ES-I3 (cell line): ENCODE measurements at regions not wholly inside any gene's neighbourhood (a gene's known extent, or its start where the extent isn't known, plus 50 kb on each side); places are given as distances from the start of the nearest gene placed in this dataset.
"Not testable (repeated sequence)": the region's sequence is repeated elsewhere in the genome, so short reads cannot be mapped to it uniquely, and the experiment has no call there.

Source experiments
- H3K36me3 ChIP-seq: 2 replicates; pipeline ENCODE4 v1.6.1; 2013; ENCODE audit warnings: mild to moderate bottlenecking, low read length, control low read depth, moderate library complexity; ENCODE audit not compliant: insufficient read depth
- H3K4me1 ChIP-seq: 2 replicates; pipeline ENCODE4 v1.6.1; 2013; ENCODE audit warnings: mild to moderate bottlenecking, control low read depth, low read length; ENCODE audit not compliant: insufficient read depth
- H3K9ac ChIP-seq: 2 replicates; pipeline ENCODE4 v1.6.1; 2013; ENCODE audit warnings: low read depth, mild to moderate bottlenecking, low read length, moderate library complexity
- H3K9me3 ChIP-seq: 2 replicates; pipeline ENCODE4 v1.6.1; 2013; ENCODE audit warnings: mild to moderate bottlenecking, low read length, moderate library complexity; ENCODE audit not compliant: control insufficient read depth, insufficient read depth

DNA sequence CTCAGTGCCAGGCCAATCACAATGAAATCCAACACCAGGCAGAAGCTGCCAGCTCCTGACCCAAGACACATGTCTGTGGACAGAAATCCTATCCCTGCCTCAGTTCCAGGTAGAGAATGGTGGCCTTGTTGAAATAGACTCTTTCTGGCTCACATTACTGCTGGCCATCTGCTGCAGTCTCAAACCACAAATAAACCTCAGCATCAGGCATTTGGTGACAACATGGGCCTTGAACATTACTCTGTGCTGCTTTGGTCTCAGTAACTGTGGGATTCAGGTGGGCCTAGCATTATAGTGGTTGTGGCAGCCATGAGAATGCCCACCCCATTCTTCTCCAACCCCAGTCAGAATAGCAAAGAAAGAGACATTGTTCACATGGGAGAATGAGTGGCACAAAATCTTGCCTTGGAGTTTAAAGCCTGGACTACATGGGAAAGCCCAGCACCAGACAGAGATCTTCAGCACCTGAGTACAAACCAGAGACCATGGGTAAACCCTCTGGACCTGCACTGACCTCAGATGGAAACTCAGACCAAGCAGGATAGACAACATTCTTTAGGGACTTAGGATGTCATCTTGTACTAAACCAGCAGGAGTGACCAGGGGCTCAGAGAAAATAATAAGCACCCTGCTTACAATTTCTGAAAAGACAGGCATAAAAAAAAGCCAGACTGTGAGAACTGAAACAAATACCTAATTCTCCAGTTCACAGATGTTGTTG, 50.4 kb upstream of the TRAM1L1 start:
- H3K4me1 ChIP-seq: no peaks in the 10 kb centered on the region

DNA sequence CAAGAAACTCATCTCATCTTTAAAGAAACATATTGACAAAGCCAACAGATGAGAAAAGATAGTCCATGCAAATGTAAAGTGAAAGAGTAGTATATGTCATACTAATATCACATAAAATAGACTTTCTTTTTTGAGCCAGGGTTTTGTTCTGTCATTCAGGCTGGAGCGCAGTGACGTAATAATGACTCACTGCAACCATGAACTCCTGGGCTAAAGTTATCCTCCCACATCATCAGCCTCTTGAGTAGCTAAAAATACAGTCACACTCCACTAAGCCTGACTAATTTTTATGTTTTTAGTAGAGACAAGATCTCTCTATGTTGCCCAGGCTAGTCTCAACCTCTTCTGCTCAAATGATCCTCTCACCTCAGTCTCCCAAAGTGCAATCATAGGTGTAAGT, 51.8 kb upstream of the TRAM1L1 start:
- H3K9me3 ChIP-seq: no peaks in the 10 kb centered on the region
- H3K9ac ChIP-seq: no peak overlapping the region
- H3K4me1 ChIP-seq: no peaks in the 10 kb centered on the region
- no peaks in the 10 kb centered on the region for H3K36me3 ChIP-seq

More for the DNA sequence above, 50.4 kb upstream of the TRAM1L1 start:
- Histone ChIP-seq H3K9ac (no peak overlapping the region), H3K36me3 (no peaks in the 10 kb centered on the region), H3K9me3 (no peaks in the 10 kb centered on the region)

DNA sequence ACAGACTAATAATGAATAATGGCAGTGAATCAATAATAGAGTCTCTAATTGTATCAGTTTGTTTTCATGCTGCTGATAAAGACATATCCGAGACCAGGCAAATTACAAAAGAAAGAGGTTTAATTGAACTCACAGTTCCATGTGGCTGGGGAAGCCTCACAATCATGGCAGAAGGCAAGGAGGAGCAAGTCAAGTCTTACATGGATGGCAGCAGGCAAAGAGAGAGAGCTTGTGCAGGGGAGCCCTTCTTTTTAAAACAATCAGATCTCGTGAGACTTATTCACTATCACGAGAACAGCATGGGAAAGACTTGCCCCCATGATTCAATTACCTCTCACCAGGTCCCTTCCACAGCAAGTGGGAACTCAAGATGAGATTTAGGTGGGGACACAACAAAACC, 53.4 kb upstream of the TRAM1L1 start:
- not testable (repeated sequence) for H3K9ac ChIP-seq

DNA sequence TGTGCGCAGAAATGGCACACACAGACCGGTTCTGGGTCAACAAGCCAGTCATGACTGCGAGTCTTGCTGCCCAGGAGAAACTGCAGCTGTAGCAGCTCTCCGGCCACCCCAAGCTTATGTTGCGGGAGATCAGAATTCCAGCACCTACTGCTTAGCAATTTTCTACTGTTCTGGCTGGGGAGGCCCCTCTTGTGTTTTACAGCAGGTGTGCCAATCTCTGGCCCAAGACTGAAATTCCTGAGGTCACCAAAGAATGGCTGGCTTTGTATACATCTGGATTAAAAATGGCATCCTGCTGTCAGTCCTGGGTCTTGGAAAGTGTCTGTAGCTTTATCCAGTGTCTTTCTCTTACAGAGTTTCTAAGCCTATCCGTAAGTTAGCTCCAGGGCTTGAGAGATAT, 68.9 kb upstream of the TRAM1L1 start:
- no peaks in the 10 kb centered on the region for H3K4me1 ChIP-seq
- no peaks in the 10 kb centered on the region for H3K36me3 ChIP-seq
- H3K9ac ChIP-seq: no peak overlapping the region
- H3K9me3 ChIP-seq: no peaks in the 10 kb centered on the region

More for the DNA sequence above, 53.4 kb upstream of the TRAM1L1 start:
- H3K36me3 ChIP-seq, H3K9me3 ChIP-seq, H3K4me1 ChIP-seq: not testable (repeated sequence)

DNA sequence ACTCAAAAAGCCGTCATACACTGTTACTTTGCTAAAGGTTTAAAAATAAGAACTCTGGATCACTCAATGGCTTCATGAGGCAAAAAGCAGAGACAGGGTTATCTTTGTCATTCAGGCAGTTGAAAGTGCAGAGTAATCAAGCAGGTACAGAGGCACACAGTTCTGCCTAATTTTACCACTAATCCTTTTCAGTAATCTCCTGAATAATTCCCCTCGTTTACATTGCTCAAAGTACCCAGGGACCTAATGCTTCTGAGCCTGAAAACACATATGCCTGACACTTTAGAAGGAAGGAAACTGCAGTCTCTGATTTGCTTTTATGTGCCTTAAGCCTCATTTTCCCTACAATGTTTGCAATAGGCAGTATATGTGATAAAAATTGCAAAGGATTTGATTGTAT, 71.4 kb upstream of the TRAM1L1 start:
- Histone ChIP-seq H3K36me3 (no peaks in the 10 kb centered on the region), H3K9me3 (no peaks in the 10 kb centered on the region), H3K4me1 (no peaks in the 10 kb centered on the region), H3K9ac (no peak overlapping the region)

DNA sequence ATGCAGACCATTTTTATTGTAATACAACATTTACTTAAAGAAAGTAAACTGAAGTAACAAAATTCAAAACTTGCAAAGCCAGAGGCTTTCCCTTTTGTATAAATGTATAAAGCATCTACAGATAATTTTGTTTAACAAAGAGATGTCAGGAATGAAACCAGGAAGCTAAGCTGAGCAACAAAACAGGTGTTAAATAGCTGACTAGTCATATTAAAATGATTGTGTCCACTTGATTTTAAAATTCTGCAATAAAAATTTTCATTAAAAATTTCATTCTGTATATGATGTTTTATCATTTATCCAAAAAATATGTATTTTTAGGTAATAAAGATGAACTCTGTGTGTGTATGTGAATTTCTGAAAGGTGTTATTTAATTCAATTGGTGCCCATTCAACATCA, 72.0 kb upstream of the TRAM1L1 start:
- H3K4me1 ChIP-seq: no peaks in the 10 kb centered on the region
- no peaks in the 10 kb centered on the region for H3K9me3 ChIP-seq
- no peaks in the 10 kb centered on the region for H3K36me3 ChIP-seq
- H3K9ac ChIP-seq: no peak overlapping the region

DNA sequence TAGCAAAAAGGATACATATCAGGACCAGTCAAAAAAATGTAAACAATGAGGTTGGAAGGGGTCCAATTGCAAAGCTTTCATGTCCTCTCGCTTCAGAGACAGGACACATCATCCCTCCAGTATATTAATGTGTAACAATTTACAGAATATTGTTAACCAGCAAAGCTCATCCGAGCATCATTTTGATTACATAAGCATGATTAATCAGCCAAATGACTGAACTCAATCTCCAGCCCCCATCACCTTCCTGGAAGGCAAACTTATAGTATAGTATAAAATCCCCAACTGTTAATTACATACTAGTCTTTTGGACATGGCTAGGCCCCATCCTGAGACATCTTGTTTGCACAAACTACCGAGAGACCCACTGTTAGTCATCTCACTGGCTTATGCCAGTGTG, 77.6 kb upstream of the TRAM1L1 start:
- Histone ChIP-seq H3K36me3 (no peaks in the 10 kb centered on the region), H3K9ac (no peak overlapping the region), H3K9me3 (no peaks in the 10 kb centered on the region; the same call in 1 of the 2 replicates), H3K4me1 (no peaks in the 10 kb centered on the region)

DNA sequence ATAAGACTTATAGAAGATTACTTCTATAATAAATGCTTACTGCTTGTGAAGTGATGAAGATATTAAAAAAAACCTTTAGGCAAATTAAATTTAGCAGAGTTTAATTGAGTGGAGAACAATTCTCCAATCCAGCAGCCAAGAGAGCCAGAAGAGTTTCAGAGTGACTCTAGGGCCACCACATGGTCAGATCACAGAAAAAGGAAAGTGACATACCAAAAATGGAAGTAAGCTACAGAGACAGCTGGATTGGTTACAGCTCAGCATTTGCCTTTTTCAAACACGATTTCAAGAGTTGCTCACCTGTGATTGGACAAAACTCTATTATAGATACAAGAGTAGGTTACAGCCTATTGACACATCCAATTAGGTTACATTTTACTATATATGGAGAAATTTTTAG, 79.0 kb upstream of the TRAM1L1 start:
- no peaks in the 10 kb centered on the region for H3K4me1 ChIP-seq
- no peaks in the 10 kb centered on the region for H3K36me3 ChIP-seq
- H3K9me3 ChIP-seq: no peaks in the 10 kb centered on the region; the same call in 1 of the 2 replicates
- H3K9ac ChIP-seq: no peak overlapping the region

DNA sequence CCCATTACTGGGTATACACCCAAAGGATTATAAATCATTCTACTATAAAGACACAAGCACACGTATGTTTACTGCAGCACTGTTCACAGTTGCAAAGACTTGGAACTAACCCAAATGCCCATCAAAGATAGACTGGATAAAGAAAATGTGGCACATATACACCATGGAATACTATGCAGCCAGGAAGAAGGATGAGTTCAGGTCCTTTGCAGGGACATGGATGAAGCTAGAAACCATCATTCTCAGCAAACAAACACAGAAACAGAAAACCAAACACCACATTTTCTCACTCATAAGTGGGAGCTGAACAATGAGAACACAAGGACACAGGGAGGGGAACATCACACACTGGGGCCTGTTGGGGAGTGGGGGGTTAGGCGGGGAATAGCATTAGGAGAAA, 90.0 kb upstream of the TRAM1L1 start:
- H3K9me3 ChIP-seq, H3K36me3 ChIP-seq: not testable (repeated sequence)

DNA sequence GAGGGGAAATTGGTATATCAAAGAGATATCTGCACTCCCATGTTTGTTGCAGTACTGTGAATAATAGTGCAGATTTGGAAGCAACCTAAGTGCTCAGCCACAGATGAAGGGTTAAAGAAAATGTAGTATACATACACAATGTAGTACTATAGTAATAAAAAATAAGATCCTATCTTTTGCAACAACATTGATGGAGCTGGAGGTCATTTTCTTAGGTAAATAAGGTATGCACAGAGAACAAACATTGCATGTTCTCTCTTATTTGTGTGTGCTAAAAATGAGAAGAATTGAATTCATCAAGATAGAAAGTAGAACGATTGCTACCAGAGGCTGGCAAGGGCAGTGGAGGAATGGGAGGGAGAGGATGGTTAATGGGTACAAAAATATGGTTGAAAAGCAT, 117.9 kb upstream of the TRAM1L1 start:
- Histone ChIP-seq H3K4me1 (no peaks in the 10 kb centered on the region), H3K36me3 (no peaks in the 10 kb centered on the region), H3K9me3 (no peaks in the 10 kb centered on the region), H3K9ac (no peak overlapping the region)

More for the DNA sequence above, 90.0 kb upstream of the TRAM1L1 start:
- H3K9ac ChIP-seq, H3K4me1 ChIP-seq: not testable (repeated sequence)

DNA sequence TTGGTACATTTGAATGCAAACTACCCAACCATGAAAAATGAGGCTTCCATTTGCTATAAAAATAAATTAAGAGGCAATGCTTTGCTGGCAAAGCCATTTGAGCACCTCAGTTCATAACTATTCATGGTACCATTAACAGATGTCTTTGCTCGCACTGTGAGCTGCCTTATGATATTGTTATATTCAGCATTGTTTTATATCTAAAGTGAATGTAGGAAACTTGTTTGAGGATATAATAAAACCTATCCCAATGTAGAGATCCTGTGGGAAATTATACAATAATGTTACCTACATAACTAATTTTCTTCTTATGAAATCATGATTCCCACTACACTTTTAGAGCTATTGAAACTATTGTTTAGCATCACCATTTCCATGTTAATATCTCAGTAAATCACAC, 125.2 kb upstream of the TRAM1L1 start:
- Histone ChIP-seq H3K36me3 (no peaks in the 10 kb centered on the region), H3K4me1 (no peaks in the 10 kb centered on the region), H3K9me3 (no peaks in the 10 kb centered on the region), H3K9ac (no peak overlapping the region)

DNA sequence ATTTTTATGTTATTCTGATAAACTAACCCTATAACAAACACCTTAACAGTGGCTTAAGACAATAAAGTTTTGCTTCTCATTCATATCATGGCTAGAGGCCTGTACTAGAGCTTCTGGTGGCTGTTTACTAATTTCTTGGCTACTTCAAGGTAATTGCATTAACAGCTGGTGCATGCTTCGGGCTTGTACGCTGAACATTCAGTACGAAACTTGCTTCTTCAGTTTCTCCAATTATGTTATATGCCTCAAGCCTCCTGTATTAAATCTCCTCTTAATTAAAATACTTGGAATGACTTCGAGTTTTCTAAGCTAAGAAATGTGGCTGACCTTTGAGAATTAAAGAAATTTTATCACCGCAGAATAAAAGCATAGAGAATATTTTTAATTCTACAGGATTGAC, 138.9 kb upstream of the TRAM1L1 start:
- no peaks in the 10 kb centered on the region for H3K36me3 ChIP-seq
- H3K4me1 ChIP-seq: no peaks in the 10 kb centered on the region
- 0 out of 2 replicates have a peak, but pooled peaks cover 4% of the 10 kb centered on the region for H3K9me3 ChIP-seq
- no peak overlapping the region for H3K9ac ChIP-seq

DNA sequence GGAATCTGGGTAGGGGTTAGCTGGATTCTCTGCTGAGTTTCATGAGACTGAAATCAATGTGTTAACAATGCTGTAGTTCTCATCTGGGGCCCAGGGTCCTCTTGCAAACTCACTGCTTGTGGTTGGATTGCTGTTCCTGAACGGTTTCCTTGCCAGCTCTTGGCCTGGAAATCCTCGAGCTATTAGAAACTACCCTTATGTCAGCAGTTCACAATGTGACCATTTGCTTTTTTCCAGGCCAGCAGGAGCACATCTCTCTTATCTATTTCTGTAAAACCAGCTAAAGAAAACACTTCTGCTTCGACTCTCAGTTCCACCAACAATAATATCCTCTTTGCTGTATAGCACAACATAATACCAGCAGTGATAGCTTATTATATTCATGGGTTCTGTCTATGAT, 140.1 kb upstream of the TRAM1L1 start:
- no peaks in the 10 kb centered on the region for H3K36me3 ChIP-seq
- H3K9me3 ChIP-seq: 0 out of 2 replicates have a peak, but pooled peaks cover 4% of the 10 kb centered on the region
- H3K4me1 ChIP-seq: no peaks in the 10 kb centered on the region
- H3K9ac ChIP-seq: no peak overlapping the region

DNA sequence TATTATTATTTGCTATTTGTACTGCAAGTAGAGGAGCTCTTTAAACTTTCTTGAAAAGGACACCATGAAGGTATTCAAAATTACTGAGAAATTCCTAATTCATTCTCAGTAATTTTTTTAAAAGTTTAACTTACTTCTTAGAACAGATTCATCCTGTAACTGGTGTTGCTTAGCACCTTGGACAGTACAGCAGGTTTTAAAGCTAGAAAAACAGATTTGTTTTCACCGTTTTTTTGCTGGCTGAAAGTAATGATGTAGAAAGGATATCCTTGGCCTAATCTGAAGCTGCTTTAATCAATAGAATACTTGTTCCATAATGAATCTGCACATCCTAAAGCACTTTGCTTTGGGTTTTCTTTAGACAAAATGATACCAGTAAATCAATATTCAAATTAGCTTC, 142.5 kb upstream of the TRAM1L1 start:
- Histone ChIP-seq H3K9ac (no peak overlapping the region), H3K9me3 (no peaks in the 10 kb centered on the region), H3K4me1 (no peaks in the 10 kb centered on the region), H3K36me3 (no peaks in the 10 kb centered on the region)

DNA sequence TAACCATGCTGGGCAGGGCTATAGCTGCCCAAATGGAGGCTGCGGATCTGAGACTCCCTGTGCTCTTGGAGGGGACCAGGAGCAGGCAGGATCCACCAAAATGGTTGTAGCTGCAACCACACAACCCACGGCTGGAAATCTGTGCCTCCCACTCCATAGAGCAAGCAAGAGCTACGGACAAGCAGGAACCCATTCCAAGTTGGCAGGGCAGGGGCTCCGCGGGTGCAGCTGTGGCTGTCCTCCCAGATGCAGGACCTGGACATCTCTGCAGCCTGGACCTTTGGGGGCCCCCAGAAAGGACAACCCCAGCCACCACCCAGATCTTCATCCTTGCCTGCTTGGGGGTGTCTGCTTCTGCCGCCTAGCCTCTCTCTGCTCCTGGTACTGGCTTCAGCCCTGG, 154.1 kb upstream of the TRAM1L1 start:
- Histone ChIP-seq H3K9ac (no peak overlapping the region), H3K4me1 (no peaks in the 10 kb centered on the region), H3K9me3 (no peaks in the 10 kb centered on the region), H3K36me3 (no peaks in the 10 kb centered on the region)
